Liver (tissue), 8 donors: ENCODE measurements at regions not wholly inside any gene's neighbourhood (a gene's known extent, or its start where the extent isn't known, plus 50 kb on each side); places are given as distances from the start of the nearest gene placed in this dataset.

Experiments used
- DNase-seq: peaks from one replicate; pipeline ENCODE4 v3.0.0-alpha.2; 2017; ENCODE audit warnings: low spot score
- H3K27ac ChIP-seq, 2 donors: one replicate each; pipeline ENCODE4 v1.7.0; 2013; ENCODE audit warnings: inconsistent platforms in 2 of 2, low read length in 2 of 2, control low read depth in 1 of 2, low read depth in 1 of 2, mild to moderate bottlenecking in 1 of 2
- H3K27me3 ChIP-seq, 4 donors: one replicate each; pipeline versions ENCODE4 v1.6.1 to v1.7.0; 2013; ENCODE audit warnings: low read length in 3 of 4, inconsistent platforms in 1 of 4, mild to moderate bottlenecking in 1 of 4, moderate library complexity in 1 of 4; ENCODE audit not compliant: control insufficient read depth in 4 of 4, insufficient read depth in 4 of 4
- H3K36me3 ChIP-seq, 4 donors: one replicate each; pipeline versions ENCODE4 v1.6.1 to v1.7.0; 2013; ENCODE audit warnings: low read length in 3 of 4, mild to moderate bottlenecking in 3 of 4, low read depth in 1 of 4, moderate library complexity in 1 of 4; ENCODE audit not compliant: control insufficient read depth in 4 of 4, insufficient read depth in 3 of 4
- H3K4me1 ChIP-seq, 4 donors: one replicate each; pipeline versions ENCODE4 v1.6.1 to v1.7.0; 2013; ENCODE audit warnings: low read length in 3 of 4, mild to moderate bottlenecking in 3 of 4, moderate library complexity in 1 of 4; ENCODE audit not compliant: control insufficient read depth in 4 of 4, insufficient read depth in 4 of 4
- H3K4me3 ChIP-seq, 3 donors: one replicate each; pipeline versions ENCODE4 v1.6.1 to v1.7.0; 2013; ENCODE audit warnings: low read length in 3 of 3, control low read depth in 1 of 3, low read depth in 1 of 3, mild to moderate bottlenecking in 1 of 3
- H3K9ac ChIP-seq, 2 donors: one replicate each; pipeline ENCODE4 v1.7.0; 2013; ENCODE audit warnings: low read length in 2 of 2, mild to moderate bottlenecking in 2 of 2, moderate library complexity in 2 of 2, control low read depth in 1 of 2, low read depth in 1 of 2
- H3K9me3 ChIP-seq, 4 donors: one replicate each; pipeline versions ENCODE4 v1.6.1 to v1.7.0; 2013; ENCODE audit warnings: low read length in 3 of 4; ENCODE audit not compliant: control insufficient read depth in 4 of 4
- EGR1 ChIP-seq, 2 donors: IDR thresholded peaks; 2 replicates each; pipeline ENCODE4 v1.6.1; 2016 to 2018; ENCODE audit warnings: antibody characterized with exemption in 2 of 2, low read depth in 2 of 2
- FOXA1 ChIP-seq: IDR thresholded peaks from 2 replicates; pipeline ENCODE4 v1.6.1; 2016; ENCODE audit warnings: antibody characterized with exemption
- FOXA2 ChIP-seq: IDR thresholded peaks from 2 replicates; pipeline ENCODE4 v1.6.1; 2016; ENCODE audit warnings: antibody characterized with exemption
- GABPA ChIP-seq, 2 donors: IDR thresholded peaks in 1 of 2; conservative IDR thresholded peaks in 1 of 2; 2 replicates each; pipeline ENCODE4 v1.6.1; 2016; ENCODE audit warnings: antibody characterized with exemption in 2 of 2, mild to moderate bottlenecking in 1 of 2, moderate library complexity in 1 of 2
- HNF4A ChIP-seq, 2 donors: conservative IDR thresholded peaks; 2 replicates each; pipeline ENCODE4 v1.6.1; 2016; ENCODE audit warnings: antibody characterized with exemption in 2 of 2, mild to moderate bottlenecking in 2 of 2
- HNF4G ChIP-seq: IDR thresholded peaks from 2 replicates; pipeline ENCODE4 v1.6.1; 2016; ENCODE audit warnings: antibody characterized with exemption
- JUND ChIP-seq, 2 donors: IDR thresholded peaks; 2 replicates each; pipeline ENCODE4 v1.6.1; 2016; ENCODE audit warnings: antibody characterized with exemption in 2 of 2
- NR2F2 ChIP-seq: IDR thresholded peaks from 2 replicates; pipeline ENCODE4 v1.6.1; 2016; ENCODE audit warnings: antibody characterized with exemption
- RAD21 ChIP-seq, 2 donors: IDR thresholded peaks; 2 replicates each; pipeline ENCODE4 v1.6.1; 2016; ENCODE audit warnings: antibody characterized with exemption in 2 of 2, mild to moderate bottlenecking in 2 of 2
- RXRA ChIP-seq, 2 donors: IDR thresholded peaks; 2 replicates each; pipeline ENCODE4 v1.6.1; 2017 to 2018; ENCODE audit warnings: antibody characterized with exemption in 2 of 2, mild to moderate bottlenecking in 1 of 2
- SP1 ChIP-seq: IDR thresholded peaks from 2 replicates; pipeline ENCODE4 v1.6.1; 2018; ENCODE audit warnings: antibody characterized with exemption, mild to moderate bottlenecking
- TAF1 ChIP-seq: conservative IDR thresholded peaks from 2 replicates; pipeline ENCODE4 v1.6.1; 2016; ENCODE audit warnings: antibody characterized with exemption, mild to moderate bottlenecking
- YY1 ChIP-seq: IDR thresholded peaks from 2 replicates; pipeline ENCODE4 v1.6.1; 2016; ENCODE audit warnings: antibody characterized with exemption, mild to moderate bottlenecking
- WGBS: extraction: QIAGEN DNeasy Blood & Tissue Kit; methylation state at CpG from one replicate; pipeline ENCODE4 v1.1.7; 2013; 5-methylcytosine and 5-hydroxymethylcytosine counted together
- TF ChIP-seq, protein P1 (sequence below): IDR thresholded peaks from 2 replicates; pipeline ENCODE4 v1.6.1; 2016; ENCODE audit warnings: antibody characterized with exemption
- TF ChIP-seq, protein P2 (sequence below): IDR thresholded peaks from 2 replicates; pipeline ENCODE4 v1.6.1; 2016; ENCODE audit warnings: antibody characterized with exemption, mild to moderate bottlenecking
- TF ChIP-seq, protein P3 (sequence below): IDR thresholded peaks from 2 replicates; pipeline ENCODE4 v1.6.1; 2016; ENCODE audit warnings: antibody characterized with exemption
- TF ChIP-seq, protein P4 (sequence below): IDR thresholded peaks from 2 replicates; pipeline ENCODE4 v1.6.1; 2016; ENCODE audit warnings: antibody characterized with exemption
- TF ChIP-seq, protein P5 (sequence below): fragments of 150-350 bp; IDR thresholded peaks from 2 replicates; pipeline ENCODE4 v1.5.1; 2017; ENCODE audit warnings: improper control_type of control experiment, low read depth, low read length; ENCODE audit not compliant: missing input control
- donor health status: healthy.
- donor health status: healthy.
- donor health status: healthy.
- donor health status: healthy.
- donor health status: healthy.

DNA sequence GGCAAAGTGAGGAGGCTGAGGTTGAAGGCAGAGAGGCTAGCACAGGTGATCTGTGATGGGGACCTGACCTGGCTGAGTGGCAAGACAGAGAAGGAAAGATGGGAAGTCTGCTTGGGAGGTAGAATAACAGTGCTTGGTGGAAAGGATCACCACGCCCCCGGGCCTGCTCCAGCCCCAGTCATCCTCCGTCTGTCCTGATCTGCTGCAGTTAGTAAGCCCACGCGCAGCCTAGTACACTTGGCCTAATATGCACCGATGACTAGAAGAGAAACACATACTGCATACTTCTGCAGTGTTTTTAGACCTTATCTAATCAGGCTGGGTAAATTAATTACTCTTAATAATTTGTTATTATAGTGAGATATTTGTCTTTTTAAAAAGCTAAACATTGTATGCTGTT is 103.7 kb upstream of the KLF3 start:
- Histone ChIP-seq H3K4me1 (no peaks in the 10 kb centered on the region), H3K9me3 (no peaks in the 10 kb centered on the region), H3K9ac (no peak overlapping the region), H3K27me3 (no peaks in the 10 kb centered on the region), H3K27ac (no peak overlapping the region), H3K36me3 (no peaks in the 10 kb centered on the region), H3K4me3 (no peak overlapping the region)
- 96% methylated on average over 6 of the region's 6 CpGs for WGBS
- no peak for TF ChIP-seq HNF4A (conservative IDR thresholded peaks at IDR 0.05)
- no peak for TF ChIP-seq GABPA (IDR thresholded peaks at IDR 0.05 in 1 of 2, conservative IDR thresholded peaks at IDR 0.05 in 1 of 2)
- TF ChIP-seq EGR1 (IDR thresholded peaks at IDR 0.05; ENCODE audit: low read depth in 2 of 2), result no peak
- no peak for TF ChIP-seq NR2F2
- TF ChIP-seq FOXA2, result no peak
- TF ChIP-seq RXRA (IDR thresholded peaks at IDR 0.05), result no peak
- TF ChIP-seq RAD21 (IDR thresholded peaks at IDR 0.05), result no peak
- TF ChIP-seq, protein P1, sequence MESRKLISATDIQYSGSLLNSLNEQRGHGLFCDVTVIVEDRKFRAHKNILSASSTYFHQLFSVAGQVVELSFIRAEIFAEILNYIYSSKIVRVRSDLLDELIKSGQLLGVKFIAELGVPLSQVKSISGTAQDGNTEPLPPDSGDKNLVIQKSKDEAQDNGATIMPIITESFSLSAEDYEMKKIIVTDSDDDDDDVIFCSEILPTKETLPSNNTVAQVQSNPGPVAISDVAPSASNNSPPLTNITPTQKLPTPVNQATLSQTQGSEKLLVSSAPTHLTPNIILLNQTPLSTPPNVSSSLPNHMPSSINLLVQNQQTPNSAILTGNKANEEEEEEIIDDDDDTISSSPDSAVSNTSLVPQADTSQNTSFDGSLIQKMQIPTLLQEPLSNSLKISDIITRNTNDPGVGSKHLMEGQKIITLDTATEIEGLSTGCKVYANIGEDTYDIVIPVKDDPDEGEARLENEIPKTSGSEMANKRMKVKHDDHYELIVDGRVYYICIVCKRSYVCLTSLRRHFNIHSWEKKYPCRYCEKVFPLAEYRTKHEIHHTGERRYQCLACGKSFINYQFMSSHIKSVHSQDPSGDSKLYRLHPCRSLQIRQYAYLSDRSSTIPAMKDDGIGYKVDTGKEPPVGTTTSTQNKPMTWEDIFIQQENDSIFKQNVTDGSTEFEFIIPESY, result no peak
- TF ChIP-seq FOXA1, result no peak
- TF ChIP-seq, protein P2, sequence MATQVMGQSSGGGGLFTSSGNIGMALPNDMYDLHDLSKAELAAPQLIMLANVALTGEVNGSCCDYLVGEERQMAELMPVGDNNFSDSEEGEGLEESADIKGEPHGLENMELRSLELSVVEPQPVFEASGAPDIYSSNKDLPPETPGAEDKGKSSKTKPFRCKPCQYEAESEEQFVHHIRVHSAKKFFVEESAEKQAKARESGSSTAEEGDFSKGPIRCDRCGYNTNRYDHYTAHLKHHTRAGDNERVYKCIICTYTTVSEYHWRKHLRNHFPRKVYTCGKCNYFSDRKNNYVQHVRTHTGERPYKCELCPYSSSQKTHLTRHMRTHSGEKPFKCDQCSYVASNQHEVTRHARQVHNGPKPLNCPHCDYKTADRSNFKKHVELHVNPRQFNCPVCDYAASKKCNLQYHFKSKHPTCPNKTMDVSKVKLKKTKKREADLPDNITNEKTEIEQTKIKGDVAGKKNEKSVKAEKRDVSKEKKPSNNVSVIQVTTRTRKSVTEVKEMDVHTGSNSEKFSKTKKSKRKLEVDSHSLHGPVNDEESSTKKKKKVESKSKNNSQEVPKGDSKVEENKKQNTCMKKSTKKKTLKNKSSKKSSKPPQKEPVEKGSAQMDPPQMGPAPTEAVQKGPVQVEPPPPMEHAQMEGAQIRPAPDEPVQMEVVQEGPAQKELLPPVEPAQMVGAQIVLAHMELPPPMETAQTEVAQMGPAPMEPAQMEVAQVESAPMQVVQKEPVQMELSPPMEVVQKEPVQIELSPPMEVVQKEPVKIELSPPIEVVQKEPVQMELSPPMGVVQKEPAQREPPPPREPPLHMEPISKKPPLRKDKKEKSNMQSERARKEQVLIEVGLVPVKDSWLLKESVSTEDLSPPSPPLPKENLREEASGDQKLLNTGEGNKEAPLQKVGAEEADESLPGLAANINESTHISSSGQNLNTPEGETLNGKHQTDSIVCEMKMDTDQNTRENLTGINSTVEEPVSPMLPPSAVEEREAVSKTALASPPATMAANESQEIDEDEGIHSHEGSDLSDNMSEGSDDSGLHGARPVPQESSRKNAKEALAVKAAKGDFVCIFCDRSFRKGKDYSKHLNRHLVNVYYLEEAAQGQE, result no peak
- TF ChIP-seq, protein P3, sequence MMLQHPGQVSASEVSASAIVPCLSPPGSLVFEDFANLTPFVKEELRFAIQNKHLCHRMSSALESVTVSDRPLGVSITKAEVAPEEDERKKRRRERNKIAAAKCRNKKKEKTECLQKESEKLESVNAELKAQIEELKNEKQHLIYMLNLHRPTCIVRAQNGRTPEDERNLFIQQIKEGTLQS, result no peak
- no peak for TF ChIP-seq HNF4G
- TF ChIP-seq JUND (IDR thresholded peaks at IDR 0.05), result no peak
- no peak for TF ChIP-seq TAF1
- DNase-seq, result no peak

DNA sequence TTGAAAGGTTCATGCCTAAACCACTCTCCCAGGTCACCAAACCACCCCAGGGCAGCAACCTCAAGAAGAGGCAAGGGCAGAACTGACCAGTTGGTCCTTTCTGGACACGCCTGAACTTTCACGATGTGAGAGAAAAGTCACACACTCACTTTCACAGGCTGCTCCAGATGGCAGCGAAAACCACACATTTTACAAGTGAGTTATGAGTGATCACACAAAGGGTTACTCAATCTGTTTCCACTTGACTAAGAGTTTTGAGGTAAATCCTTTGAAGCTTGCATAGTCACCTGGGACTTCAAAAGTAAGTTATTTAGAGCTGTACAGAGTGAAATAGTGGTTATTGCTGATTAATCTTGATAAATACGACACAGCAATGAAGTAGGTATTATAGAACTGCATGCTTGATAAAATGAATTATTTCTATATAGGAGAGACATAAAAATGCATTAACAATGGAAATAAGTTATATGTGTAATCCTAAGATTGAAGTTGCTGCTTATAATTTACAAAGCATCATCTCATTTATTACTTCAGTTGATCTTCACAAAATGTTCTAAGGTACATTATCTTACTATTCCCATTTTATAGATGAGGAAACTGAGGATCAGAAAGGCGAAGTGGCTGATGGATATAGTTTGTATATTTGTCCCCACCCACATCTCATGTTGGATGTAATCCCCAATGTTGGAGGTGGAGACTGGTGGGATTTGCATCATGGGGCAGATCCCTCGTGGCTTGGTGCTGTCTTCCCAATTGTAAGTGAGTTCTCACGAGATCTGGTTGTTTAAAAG is 103.0 kb upstream of the KLF3 start:
- Histone ChIP-seq H3K27ac (no peak overlapping the region), H3K4me3 (no peak overlapping the region), H3K4me1 (no peaks in the 10 kb centered on the region), H3K9me3 (no peaks in the 10 kb centered on the region), H3K36me3 (no peaks in the 10 kb centered on the region), H3K27me3 (no peaks in the 10 kb centered on the region), H3K9ac (no peak overlapping the region)
- DNase-seq, result no peak
- no peak for TF ChIP-seq NR2F2
- TF ChIP-seq, protein P2, result no peak
- no peak for TF ChIP-seq RXRA (IDR thresholded peaks at IDR 0.05)
- TF ChIP-seq HNF4G, result no peak
- no peak for TF ChIP-seq FOXA1
- TF ChIP-seq TAF1, result no peak
- TF ChIP-seq, protein P4, sequence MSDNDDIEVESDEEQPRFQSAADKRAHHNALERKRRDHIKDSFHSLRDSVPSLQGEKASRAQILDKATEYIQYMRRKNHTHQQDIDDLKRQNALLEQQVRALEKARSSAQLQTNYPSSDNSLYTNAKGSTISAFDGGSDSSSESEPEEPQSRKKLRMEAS, result no peak
- TF ChIP-seq YY1, result no peak
- no peak for TF ChIP-seq SP1
- TF ChIP-seq, protein P5, sequence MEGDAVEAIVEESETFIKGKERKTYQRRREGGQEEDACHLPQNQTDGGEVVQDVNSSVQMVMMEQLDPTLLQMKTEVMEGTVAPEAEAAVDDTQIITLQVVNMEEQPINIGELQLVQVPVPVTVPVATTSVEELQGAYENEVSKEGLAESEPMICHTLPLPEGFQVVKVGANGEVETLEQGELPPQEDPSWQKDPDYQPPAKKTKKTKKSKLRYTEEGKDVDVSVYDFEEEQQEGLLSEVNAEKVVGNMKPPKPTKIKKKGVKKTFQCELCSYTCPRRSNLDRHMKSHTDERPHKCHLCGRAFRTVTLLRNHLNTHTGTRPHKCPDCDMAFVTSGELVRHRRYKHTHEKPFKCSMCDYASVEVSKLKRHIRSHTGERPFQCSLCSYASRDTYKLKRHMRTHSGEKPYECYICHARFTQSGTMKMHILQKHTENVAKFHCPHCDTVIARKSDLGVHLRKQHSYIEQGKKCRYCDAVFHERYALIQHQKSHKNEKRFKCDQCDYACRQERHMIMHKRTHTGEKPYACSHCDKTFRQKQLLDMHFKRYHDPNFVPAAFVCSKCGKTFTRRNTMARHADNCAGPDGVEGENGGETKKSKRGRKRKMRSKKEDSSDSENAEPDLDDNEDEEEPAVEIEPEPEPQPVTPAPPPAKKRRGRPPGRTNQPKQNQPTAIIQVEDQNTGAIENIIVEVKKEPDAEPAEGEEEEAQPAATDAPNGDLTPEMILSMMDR, result no peak
- no peak for TF ChIP-seq GABPA (IDR thresholded peaks at IDR 0.05 in 1 of 2, conservative IDR thresholded peaks at IDR 0.05 in 1 of 2)
- 92% methylated on average over 7 of the region's 7 CpGs for WGBS
